PFSK-1 (cell line): ENCODE measurements at regions not wholly inside any gene's neighbourhood (a gene's known extent, or its start where the extent isn't known, plus 50 kb on each side); places are given as distances from the start of the nearest gene placed in this dataset.

ENCODE experiments used
- FOXP2 ChIP-seq: optimal IDR thresholded peaks from 2 replicates; pipeline ENCODE3; 2011; ENCODE audit warnings: borderline replicate concordance, control low read depth, inconsistent platforms; ENCODE audit not compliant: insufficient read depth; ENCODE audit errors: extremely low read length, extremely low read depth
- POLR2AphosphoS5 ChIP-seq: IDR thresholded peaks from 2 replicates; pipeline ENCODE4 v1.6.1; 2012; ENCODE audit warnings: low read depth, mild to moderate bottlenecking, control low read depth, low read length, moderate library complexity
- REST ChIP-seq, 2 experiments: IDR thresholded peaks; 2 replicates each; pipeline versions ENCODE4 v1.6.1 to v1.8.0; 2011 to 2012; ENCODE audit warnings: low read depth in 2 of 2, low read length in 2 of 2, control low read depth in 1 of 2, inconsistent platforms in 1 of 2, mild to moderate bottlenecking in 1 of 2, moderate library complexity in 1 of 2; ENCODE audit not compliant: insufficient read depth in 1 of 2
- SIN3A ChIP-seq: IDR thresholded peaks from 2 replicates; pipeline ENCODE4 v1.6.1; 2012; ENCODE audit warnings: mild to moderate bottlenecking, low read length, moderate library complexity, borderline replicate concordance; ENCODE audit not compliant: insufficient read depth
- TAF1 ChIP-seq: IDR thresholded peaks from 2 replicates; pipeline ENCODE4 v1.6.1; 2012; ENCODE audit warnings: low read length, control low read depth, borderline replicate concordance; ENCODE audit not compliant: insufficient read depth

GRCh38 chr2:67339234-67339885, 57.8 kb upstream of the ETAA1 start:
- TF ChIP-seq POLR2AphosphoS5 (no peak), TAF1 (no peak), REST (IDR thresholded peaks at IDR 0.05; ENCODE audit: insufficient read depth in 1 of 2, low read depth in 2 of 2, low read length in 2 of 2) (no peak), SIN3A (no peak), FOXP2 (no peak)
